22Rv1 (cell line): ENCODE measurements at regions not wholly inside any gene's neighbourhood (a gene's known extent, or its start where the extent isn't known, plus 50 kb on each side); places are given as distances from the start of the nearest gene placed in this dataset.

Experiments used
- CTCF ChIP-seq: fragments of 450-650 bp; IDR thresholded peaks from 2 replicates; pipeline ENCODE4 v1.5.1; 2017; ENCODE audit warnings: mild to moderate bottlenecking
- ZFX ChIP-seq: fragments of 450-650 bp; IDR thresholded peaks from 2 replicates; pipeline ENCODE4 v1.6.1; 2017; ENCODE audit warnings: antibody characterized with exemption, borderline replicate concordance

GRCh38 chr6:128605961-128606360, 85.6 kb upstream of the PTPRK start:
- TF ChIP-seq CTCF (no peak), ZFX (no peak)
